NCI-H82 (cell line): ENCODE measurements at regions not wholly inside any gene's neighbourhood (a gene's known extent, or its start where the extent isn't known, plus 50 kb on each side); places are given as distances from the start of the nearest gene placed in this dataset.

Source experiments
- DNase-seq: peaks from one replicate; lab custom pipeline; 2025; lab: John Stamatoyannopoulos, UW

DNA sequence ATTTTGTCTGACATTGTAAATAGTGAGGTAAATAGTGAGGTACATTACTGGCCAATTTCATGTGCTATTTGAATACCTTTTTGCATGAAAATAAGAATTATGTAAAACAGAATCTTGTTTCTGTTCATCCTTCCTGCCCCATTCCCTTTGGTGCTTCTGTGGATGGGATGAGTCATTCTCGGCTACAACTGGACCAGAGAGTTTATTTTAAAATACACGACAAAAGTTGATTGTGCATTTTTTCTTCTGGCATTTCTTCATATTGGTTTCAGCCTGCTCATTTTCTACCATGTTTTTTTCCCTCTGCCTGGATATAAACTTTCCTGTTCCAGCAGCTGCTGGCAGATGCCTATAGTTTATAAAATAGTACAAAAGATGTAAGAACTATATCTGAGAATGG is 107.5 kb downstream of the CYSLTR2 start:
- DNase-seq, result no peak

DNA sequence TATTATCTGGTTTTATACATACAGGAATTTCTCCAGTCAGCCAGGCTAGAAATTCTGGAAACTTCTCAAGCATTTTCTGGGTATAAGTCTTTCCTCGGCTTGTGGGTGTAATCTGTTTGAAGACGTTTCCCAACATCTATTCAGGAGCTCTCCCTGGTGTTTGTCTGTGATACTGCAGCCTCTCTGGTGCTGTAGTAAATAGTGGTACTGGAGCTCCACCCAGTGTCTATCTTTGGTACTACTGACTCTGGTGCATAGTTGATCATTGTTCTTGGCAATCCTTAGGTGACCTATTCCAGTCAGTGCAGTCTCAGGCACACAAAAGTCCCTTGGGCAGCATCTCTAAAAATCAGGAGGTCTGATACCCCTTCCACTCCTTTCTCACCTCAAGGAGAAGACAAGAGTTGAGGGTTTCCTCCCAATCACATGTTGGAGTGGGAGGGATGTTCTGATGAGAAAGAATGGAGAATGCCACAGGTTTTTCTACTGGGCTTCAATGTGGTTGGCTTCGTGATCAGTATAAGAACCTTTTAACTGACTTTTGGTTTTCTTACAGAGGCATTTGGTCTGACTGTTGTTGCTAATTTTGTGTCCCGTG is 115.5 kb downstream of the CYSLTR2 start:
- DNase-seq, result peak; percentile 98

DNA sequence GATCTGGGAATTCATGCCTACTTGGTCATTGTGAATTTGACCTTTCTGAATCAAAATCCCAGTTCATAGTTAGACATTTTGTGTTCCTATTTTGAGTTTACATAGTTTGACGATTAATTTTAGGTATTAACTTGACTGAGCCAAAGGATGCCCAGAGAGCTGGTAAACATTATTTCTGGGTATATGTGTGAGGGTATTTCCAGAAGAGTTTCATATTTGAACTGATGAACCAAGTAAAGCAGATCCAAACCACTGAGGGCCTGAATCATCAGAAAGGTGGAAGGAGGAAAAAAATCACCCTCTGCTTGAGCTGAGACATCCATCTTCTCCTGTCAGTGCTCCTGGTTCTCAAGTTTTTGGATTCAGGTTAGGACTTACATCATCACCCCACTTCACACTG is 116.6 kb downstream of the CYSLTR2 start:
- DNase-seq, result no peak

DNA sequence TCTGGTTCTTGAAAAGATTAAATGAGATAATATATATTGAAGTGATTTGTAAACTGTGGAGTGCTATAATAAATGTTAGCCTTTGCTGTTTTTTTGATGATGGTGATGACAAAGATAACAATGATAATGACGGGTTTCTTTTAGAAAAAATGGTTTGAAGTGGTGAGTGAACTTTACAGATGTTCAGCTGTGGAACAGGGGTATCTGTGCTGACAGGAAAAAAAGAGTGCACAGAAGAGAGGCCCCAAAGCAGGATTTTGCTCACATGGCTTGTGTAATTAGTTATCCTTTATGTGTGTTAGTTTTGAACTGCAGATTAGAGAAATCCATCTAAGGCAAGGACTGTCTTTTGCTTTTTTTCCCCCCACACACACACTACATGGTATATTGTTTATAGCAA is 119.2 kb downstream of the CYSLTR2 start:
- DNase-seq, result no peak

DNA sequence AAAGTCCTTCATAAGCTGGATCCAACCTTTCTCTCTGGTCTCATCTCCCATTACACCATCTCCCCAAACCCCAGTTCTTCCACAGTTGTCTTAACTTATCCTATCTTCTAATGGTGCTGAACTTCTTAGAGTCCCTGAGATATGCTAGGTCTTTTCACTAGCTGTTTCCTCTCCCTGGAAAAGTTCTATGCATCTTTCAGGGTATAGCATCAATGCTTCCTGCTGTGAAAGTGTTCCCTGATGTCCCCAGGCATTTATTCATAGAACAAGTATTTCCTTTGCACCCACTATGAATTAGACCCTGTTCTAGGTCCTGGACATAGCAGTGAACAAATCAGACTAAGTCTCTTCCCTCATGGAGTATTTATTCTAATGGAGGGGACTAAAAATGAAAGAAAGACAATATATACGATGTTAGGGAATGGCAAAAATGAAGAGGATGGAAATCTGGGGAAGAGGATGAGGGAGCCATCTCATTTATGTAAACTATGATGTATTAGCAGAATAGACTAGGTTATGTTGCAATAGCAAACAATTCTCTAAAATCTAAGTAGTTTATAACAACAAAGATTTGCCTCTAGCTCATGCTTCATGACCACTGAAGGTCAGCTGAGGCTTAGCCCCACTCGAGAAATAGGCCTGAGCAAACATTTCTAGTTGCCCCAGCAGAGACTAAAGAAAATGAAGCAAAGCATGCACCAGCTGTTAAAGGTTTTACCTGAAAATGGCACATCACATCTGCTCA is 120.0 kb downstream of the CYSLTR2 start:
- DNase-seq, result no peak

DNA sequence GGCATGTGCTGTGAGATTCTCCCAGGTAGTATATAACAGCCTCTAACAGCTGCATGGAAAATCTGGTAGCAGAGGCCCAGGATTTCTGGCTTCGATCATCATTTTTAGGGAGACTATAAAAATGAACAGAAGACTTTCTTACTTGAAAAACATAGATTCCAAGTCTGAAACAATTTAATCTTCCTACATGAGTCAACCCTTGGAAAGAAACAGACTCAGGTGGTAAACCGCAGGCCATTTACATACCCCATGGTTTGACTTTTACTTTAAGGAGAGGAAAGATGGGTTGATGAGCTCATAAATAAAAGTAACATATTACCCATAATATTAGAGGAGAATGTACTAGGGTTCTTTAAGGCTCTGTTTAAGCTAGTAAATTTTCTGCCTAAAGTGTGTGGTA is 121.6 kb downstream of the CYSLTR2 start:
- DNase-seq, result no peak

DNA sequence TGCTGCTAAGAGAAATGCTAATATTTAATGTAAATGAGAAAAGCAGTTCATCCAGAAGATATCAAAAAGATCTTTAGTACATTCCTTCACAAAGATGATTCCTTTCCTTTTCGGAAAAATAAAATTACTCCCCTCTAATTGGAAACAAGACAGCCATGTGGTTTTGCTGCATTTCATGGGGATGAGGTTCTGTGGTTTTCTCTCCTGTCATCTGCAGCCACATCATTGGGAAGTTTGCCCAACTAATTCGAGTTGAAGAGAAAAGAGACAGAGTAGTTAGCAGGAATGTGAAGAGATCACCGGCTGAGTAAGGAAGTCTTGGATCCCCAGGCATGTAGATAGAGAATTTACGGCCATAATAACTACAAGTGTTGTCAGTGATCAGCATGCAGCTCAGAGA is 122.1 kb downstream of the CYSLTR2 start:
- no peak for DNase-seq

DNA sequence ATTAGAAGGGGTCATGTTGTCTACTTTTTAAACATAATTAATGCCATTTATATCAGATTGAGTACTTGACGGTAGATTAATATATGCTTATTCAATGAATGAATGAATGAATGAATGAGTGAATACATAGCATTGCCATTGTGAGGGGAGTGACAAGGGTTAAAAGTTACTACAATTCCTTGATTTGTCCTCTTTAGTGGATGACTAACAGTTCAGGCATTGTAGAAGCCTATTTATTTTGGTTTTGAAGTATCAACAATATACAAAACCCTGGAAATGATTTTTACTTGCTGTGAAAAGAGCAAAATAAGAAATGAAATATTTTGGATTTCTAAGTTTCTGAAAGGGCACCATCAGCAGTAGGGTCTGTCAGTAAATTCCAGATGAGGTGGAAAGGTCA is 122.7 kb downstream of the CYSLTR2 start:
- DNase-seq, result no peak

DNA sequence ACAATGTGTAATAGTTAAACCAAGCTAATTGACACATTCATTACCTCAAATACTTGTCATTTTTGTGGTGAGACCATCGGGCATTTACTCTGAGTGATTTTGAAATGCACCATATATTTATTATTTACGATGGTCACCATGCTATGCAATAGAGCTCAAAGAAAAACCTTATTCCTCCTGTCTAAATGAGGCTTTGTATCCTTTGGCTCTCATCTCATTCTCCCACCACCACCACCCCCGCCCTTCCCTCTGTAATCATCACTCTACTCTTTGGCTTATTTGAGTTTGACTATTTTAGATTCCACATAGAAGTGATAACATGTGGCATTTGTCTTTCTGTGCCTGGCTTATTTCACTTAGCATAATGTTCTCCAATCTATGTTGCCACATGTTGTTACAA is 124.9 kb downstream of the CYSLTR2 start:
- no peak for DNase-seq

DNA sequence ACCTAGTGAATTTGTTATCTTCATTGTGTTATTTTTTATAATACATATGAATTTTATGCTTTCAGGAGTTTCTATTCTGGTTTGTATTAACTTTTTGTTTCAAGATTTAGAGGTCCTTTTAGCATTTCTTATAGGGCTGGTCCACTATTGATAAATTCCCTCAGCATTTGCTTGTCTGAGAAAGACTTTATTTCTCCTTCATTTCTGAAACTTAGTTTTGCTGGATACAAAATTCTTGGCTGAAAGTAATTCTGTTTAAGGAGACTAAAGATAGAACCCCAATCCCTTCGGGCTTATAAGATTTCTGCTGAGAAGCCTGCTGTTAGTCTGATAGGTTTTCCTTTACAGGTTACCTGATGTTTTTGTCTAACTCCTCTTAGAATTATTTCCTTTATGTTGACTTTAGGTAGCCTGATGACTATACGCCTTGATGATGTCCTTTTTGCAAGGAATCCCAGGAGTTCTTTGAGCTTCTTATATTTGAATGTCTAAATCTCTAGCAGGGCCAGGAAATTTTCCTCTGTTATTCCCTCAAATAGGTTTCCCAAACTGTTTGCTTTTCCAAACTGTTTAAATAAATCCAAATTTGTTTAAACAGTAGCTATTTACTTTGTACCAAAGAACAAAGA is 127.1 kb downstream of the CYSLTR2 start:
- DNase-seq, result no peak

DNA sequence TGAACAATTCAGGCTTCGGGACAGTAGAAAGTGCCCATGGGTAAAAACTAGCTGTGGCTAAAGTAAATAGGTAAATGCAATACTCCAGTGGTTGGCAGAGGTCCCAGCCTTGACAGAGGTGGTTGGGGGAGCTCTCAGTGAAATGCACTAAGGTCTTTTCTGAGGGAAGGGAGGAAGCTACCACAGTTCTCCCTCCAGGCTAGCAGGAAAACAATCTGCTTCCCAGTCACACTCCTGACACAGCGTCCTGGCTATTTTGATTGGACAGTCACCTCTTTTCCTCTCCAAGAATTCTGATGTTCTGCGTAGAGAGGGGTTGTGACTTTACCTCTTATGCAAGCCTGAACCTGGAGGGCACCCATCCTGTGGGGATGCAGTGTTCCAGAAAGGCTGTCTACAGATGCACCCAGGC is 128.7 kb downstream of the CYSLTR2 start:
- DNase-seq, result no peak

DNA sequence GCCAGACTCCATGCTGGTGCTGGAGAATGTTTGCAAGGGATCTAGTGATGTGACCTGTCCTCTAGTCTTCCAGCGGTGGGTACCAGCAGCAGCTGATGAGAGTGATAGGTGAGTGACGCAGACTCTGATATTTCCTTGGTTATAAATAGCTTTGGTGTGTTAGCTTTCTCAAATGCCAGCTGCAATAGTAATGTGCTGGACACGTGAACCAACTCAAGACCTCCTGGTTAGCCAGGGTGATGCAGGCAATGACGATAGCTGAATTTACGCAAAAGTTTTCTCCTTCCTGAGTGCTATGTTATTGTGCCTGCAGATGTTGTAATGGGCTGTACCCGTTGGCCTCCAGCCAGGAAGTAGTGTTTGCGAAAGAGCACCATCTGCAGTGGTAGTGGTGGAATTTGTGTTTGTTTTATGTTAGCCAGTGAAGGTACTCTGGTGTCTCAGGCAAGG is 129.5 kb downstream of the CYSLTR2 start:
- DNase-seq, result peak; percentile 31

DNA sequence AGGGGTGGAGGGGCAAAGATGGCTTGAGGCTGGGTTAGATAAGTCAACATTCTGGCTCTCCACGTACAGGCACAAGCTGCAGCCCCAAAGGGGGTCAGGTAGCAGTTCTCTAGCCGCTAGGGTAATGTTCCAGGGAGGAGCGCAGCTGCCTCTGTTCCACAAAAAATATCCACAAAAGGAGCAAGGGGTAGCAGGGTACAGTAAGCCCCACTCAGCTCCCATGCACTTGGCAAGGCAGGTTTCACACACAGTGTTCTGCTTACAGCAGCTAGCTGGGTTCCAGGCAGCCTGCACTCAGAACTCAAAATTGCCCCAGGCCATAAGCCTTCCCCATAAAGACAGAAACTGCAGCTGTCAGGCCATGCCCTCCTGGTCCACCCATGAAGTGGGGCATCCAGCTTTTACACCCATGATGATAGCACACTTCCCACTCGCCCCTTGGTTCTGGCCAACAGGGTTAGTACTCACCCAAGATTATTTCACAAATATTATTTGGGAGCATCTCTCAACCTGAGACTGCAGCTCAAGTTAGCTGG is 130.0 kb downstream of the CYSLTR2 start:
- no peak for DNase-seq

DNA sequence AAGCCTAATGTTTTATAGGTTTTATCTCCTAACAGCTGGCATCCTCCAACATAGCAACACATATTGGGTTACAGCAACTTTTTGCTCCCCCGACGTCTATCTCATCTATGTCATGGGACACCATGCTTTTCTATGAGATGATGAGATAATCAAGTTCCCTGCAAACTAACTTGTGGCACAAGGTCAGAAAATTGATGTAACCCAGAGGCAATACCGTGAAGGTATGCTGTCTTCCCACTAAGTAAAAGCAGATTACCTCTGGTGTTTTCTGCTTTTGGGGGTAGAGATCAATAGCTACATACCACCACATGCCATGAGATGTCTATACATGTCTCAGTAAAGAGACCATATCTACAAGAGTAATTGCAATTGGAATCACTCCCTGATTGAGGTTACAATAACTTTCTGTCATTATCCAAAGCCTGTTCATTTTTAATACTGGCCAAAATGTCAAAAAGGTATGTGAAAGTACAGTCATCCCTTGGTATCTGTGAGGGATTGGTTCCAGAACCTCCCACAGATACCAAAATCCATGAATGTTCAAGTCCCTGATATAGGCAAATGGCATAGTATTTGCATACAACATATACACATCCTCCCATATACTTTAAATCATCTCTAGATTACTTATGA is 131.3 kb downstream of the CYSLTR2 start:
- no peak for DNase-seq

DNA sequence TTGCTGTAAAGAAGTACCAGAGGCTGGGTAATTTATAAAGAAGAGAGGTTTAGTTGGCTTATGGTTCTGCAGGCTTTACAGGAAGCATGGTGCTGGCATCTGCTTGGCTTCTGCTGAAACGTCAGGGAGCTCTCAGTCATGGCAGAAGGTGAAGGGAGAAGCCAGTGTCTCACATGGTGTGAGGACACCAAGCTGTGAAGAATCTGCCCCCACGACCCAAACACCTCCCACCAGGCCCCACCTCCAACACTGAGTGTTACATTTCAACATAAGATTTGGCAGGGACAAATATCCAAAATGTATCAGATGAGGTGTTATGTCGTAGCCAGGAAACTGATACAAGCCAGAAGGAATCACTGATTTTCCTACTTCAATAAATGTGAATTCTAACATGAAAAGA is 136.5 kb downstream of the CYSLTR2 start:
- no peak for DNase-seq

DNA sequence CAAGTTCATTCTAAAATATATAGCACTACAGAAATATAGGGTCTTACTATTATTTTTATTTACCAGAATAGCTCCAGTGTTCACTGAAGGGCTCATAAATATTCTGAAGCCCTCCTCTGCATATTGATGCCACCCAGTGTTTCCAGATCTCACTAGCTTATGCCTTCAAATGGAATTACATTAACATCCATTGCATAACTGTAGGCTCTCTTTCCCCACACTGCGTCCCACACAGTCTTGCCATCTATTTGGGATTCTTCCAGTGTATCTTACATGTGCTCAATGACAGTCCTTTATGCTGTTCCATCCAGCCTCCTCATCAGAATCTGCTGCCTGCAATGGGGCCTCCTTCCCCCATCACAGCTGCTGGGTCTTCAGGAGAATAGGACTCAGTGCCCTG is 137.2 kb downstream of the CYSLTR2 start:
- DNase-seq, result no peak

DNA sequence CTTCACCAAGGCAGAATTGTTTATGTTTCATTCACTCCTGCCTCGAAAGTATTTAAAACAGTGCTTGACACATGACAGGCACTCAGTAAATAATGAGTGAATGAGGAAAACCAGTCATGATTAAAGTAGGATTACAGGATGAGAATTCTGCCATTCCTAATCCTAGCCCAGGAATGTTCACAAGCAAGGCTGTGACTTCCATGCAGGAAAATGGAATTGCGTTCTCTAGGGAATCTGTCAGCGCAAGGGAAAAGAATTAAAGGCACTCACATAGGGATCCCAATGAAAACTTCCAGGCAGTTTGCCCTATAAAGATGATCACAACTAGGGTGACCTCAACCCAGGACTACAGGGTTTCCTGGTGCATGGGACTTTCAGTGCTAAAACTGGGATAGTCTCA is 143.4 kb downstream of the CYSLTR2 start:
- DNase-seq, result peak; percentile 25

DNA sequence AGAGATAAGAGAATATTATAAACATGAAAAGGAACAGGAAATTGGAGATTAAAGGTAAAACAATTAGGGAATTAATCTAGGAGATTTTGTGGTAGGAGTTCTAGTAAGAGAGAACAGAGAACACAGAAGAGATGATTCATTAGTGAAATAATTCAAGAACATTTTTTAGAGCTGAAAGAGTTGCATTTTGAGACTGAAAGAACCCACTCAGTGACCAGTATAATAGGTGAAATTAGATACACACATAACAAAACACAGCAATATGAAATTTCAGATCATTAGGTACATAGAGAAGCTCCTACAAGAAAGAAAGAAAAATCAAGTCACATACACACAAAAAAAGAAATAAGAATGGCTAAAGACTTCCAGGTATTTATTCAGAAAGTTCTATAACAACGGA is 144.0 kb downstream of the CYSLTR2 start:
- no peak for DNase-seq

DNA sequence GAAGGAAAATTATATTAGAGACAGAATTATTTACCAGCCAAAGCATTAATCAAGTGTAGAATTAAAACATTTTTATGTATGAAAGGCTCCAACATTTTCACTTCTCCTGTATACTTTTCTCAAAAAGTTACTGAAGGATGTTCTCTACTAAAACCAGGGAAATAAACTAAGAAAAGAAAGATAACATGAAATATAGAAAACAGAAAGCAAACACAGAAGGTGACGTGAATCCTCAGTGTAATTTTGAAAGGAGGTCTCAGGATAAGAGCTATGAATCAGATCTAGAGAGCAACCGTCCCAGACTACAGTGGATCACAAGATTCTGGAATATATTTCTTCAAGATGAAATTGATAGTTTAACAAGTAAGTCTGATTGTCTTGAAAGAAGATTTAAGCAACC is 144.5 kb downstream of the CYSLTR2 start:
- DNase-seq, result no peak

DNA sequence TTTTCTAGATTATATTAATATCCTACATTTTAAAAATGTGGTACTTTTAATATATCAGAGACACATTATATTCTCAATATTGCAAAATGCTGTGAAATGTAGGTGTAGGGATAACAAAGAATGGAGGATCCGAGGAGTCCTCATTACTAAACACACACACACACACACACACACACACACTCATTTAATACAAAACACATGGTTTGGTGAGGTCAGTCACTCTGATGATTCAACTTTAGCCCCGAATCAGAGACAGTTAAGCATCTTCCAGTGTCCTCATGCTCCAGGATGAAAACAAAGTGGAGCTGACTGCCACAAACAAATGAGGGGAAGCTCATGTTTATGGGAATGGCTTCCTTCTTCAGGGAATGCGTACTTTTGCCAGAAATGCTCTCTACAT is 147.5 kb downstream of the CYSLTR2 start:
- no peak for DNase-seq

DNA sequence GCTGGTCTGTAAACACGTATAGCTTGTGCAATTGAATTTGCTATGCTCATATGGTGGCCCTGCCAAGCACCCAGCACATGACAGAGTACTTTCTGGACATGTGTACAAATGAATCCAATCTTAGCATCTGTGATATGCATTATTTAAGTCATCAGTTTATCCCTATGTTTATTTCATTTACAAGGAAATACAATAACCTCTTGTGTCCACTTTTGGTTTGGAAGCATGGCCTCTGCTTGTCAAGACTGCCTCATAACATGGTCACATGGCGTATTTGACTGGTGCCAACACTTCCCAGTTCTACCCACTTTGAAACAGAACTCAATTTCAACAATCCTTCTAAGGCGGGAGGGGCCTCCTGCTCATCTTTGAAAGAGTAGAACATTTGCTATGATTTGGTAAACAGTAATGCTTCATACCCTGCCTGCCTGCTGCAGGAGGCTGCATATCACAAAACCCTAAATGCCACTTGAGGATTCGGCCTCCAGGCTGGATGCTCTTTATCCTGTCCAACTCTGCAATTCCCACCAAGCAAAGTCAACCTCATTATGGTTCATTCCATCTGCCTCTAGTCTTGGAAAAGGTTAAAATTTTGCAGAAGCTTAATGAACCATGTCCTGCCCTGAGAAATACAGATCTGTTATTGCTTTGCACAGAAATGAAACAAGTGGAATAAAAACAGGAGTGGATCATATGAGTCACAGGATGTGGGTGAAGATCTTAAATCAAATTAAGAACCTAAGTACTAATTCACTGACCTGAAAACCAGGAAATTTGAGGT is 151.3 kb downstream of the CYSLTR2 start:
- no peak for DNase-seq

DNA sequence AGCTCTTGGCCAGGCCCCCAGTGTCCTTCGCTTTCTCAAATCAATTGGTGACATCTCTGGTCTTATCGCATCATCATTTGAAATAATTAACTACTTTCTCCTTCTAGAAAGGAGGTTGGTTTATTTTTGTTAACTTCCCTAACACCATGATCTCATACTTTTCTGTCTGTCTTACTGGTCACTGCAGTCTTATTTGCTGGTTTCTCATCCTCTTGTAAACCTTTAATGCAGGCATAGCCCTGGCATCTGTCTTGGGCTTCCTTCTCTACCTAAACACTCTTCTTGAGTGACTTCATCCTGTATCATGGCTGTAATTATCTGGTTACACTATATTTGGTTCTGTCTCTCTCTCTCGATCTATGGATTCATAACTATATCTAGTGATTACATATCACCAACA is 152.8 kb downstream of the CYSLTR2 start:
- no peak for DNase-seq
